Trophoblast cell (in vitro differentiated cells and primary cell): ENCODE measurements at regions not wholly inside any gene's neighbourhood (a gene's known extent, or its start where the extent isn't known, plus 50 kb on each side); places are given as distances from the start of the nearest gene placed in this dataset.

Experiments
- DNase-seq, 2 donors: peaks; one replicate each; pipeline ENCODE4 v3.0.0-alpha.2; 2016
- H2AFZ ChIP-seq: 2 replicates; pipeline ENCODE4 v1.6.1; 2013; ENCODE audit warnings: low read length, moderate library complexity, mild to moderate bottlenecking; ENCODE audit not compliant: insufficient read depth, poor library complexity
- H2AK5ac ChIP-seq: 2 replicates; pipeline ENCODE4 v1.6.1; 2013; ENCODE audit warnings: mild to moderate bottlenecking, low read length
- H2BK120ac ChIP-seq: 2 replicates; pipeline ENCODE4 v1.6.1; 2013; ENCODE audit warnings: low read length, mild to moderate bottlenecking, moderate library complexity; ENCODE audit not compliant: insufficient read depth, poor library complexity
- H2BK12ac ChIP-seq: 2 replicates; pipeline ENCODE4 v1.6.1; 2013; ENCODE audit warnings: mild to moderate bottlenecking, low read length, moderate library complexity
- H2BK5ac ChIP-seq: 2 replicates; pipeline ENCODE4 v1.6.1; 2013; ENCODE audit warnings: low read length, low read depth, moderate library complexity, mild to moderate bottlenecking; ENCODE audit not compliant: poor library complexity
- H3K14ac ChIP-seq: 2 replicates; pipeline ENCODE4 v1.6.1; 2013; ENCODE audit warnings: mild to moderate bottlenecking, low read length
- H3K18ac ChIP-seq: 2 replicates; pipeline ENCODE4 v1.6.1; 2013; ENCODE audit warnings: mild to moderate bottlenecking, low read length
- H3K23ac ChIP-seq: 2 replicates; pipeline ENCODE4 v1.6.1; 2013; ENCODE audit warnings: low read length
- H3K27ac ChIP-seq: 2 replicates; pipeline ENCODE4 v1.5.1; 2013; ENCODE audit warnings: low read depth, mild to moderate bottlenecking, inconsistent platforms, low read length, moderate library complexity
- H3K27me3 ChIP-seq: 2 replicates; pipeline ENCODE4 v1.6.1; 2013; ENCODE audit warnings: inconsistent platforms, mild to moderate bottlenecking, low read length, moderate library complexity; ENCODE audit not compliant: insufficient read depth
- H3K36me3 ChIP-seq, 2 experiments: 1 replicate in 1 of 2; 2 replicates in 1 of 2; pipeline ENCODE4 v1.6.1; 2013; ENCODE audit warnings: low read length in 2 of 2, mild to moderate bottlenecking in 2 of 2, moderate library complexity in 1 of 2; ENCODE audit not compliant: insufficient read depth in 2 of 2, control insufficient read depth in 1 of 2
- H3K4ac ChIP-seq: 2 replicates; pipeline ENCODE4 v1.6.1; 2013; ENCODE audit warnings: low read depth, mild to moderate bottlenecking, low read length, moderate library complexity
- H3K4me1 ChIP-seq, 2 experiments: 1 replicate in 1 of 2; 2 replicates in 1 of 2; pipeline ENCODE4 v1.6.1; 2013; ENCODE audit warnings: low read length in 2 of 2, mild to moderate bottlenecking in 2 of 2, moderate library complexity in 1 of 2; ENCODE audit not compliant: insufficient read depth in 2 of 2, control insufficient read depth in 1 of 2
- H3K4me2 ChIP-seq: 2 replicates; pipeline ENCODE4 v1.6.1; 2013; ENCODE audit warnings: inconsistent platforms, mild to moderate bottlenecking, low read length, moderate library complexity
- H3K4me3 ChIP-seq: 2 replicates; pipeline ENCODE4 v1.5.1; 2013; ENCODE audit warnings: mild to moderate bottlenecking, low read depth, low read length, inconsistent platforms
- H3K79me1 ChIP-seq: one replicate; pipeline ENCODE4 v1.6.1; 2013; ENCODE audit warnings: low read length
- H3K79me2 ChIP-seq: 2 replicates; pipeline ENCODE4 v1.6.1; 2013; ENCODE audit warnings: low read length, mild to moderate bottlenecking; ENCODE audit not compliant: control insufficient read depth, insufficient read depth, poor library complexity
- H3K9ac ChIP-seq: 2 replicates; pipeline ENCODE4 v1.6.1; 2013; ENCODE audit warnings: mild to moderate bottlenecking, low read length
- H3K9me3 ChIP-seq: 2 replicates; pipeline ENCODE4 v1.6.1; 2013; ENCODE audit warnings: low read depth, mild to moderate bottlenecking, control low read depth, inconsistent platforms, low read length; ENCODE audit not compliant: insufficient read depth
- H4K12ac ChIP-seq: 2 replicates; pipeline ENCODE4 v1.6.1; 2013; ENCODE audit warnings: low read depth, mild to moderate bottlenecking, low read length, moderate library complexity
- H4K8ac ChIP-seq: 2 replicates; pipeline ENCODE4 v1.6.1; 2013; ENCODE audit warnings: low read depth, mild to moderate bottlenecking, low read length, moderate library complexity
- H4K91ac ChIP-seq: one replicate; pipeline ENCODE4 v1.6.1; 2013; ENCODE audit warnings: low read depth, mild to moderate bottlenecking, low read length, moderate library complexity
- whole genome bisulfite sequencing: extraction: QIAGEN DNeasy Blood & Tissue Kit; methylation state at CpG from one replicate; pipeline ENCODE4 v1.1.7; 2013; ENCODE audit warnings: missing lambda C conversion rate; ENCODE audit not compliant: insufficient read length, insufficient coverage; ENCODE audit errors: extremely low coverage; 5-methylcytosine and 5-hydroxymethylcytosine counted together

DNA sequence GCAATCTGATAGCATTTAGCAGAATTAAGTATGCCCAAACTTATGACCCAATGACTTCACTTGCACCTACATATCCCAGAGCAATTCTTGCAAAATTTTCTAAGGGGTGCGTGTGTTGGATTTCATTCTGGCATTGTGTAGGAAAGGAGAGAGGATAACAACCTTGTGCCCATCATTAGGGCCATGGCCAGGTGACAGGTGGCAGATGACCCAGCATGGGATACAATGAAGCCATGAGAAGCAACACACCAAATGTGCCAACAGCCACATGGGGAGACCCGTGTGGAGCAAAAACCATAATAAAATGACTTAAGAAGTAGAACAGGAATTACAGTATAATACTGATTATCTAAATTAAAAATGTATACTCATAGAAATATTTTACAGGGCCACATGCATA, 166.9 kb upstream of the EPB41L3 start:
- no peak for DNase-seq

GRCh38 chr18:5710235-5710634, 166.4 kb upstream of the EPB41L3 start:
- Histone ChIP-seq H3K14ac (no peak overlapping the region), H3K4me3 (no peak overlapping the region), H3K27ac (no peak overlapping the region), H3K4me2 (no peak overlapping the region), H2BK120ac (no peak overlapping the region), H3K79me1 (no peaks in the 10 kb centered on the region), H3K9ac (no peak overlapping the region), H3K18ac (no peak overlapping the region), H2AK5ac (no peak overlapping the region), H3K4ac (no peak overlapping the region), H3K36me3 (no peaks in the 10 kb centered on the region), H2BK5ac (no peak overlapping the region), H3K27me3 (no peaks in the 10 kb centered on the region), H3K79me2 (no peaks in the 10 kb centered on the region), H4K91ac (no peak overlapping the region), H4K12ac (no peak overlapping the region), H3K4me1 (no peaks in the 10 kb centered on the region), H3K9me3 (peaks cover 2% of the 10 kb centered on the region), H2AFZ (no peak overlapping the region), H4K8ac (no peak overlapping the region), H3K23ac (no peak overlapping the region), H2BK12ac (no peak overlapping the region)
- no CpG with 5 or more reads among the region's 4 CpGs for WGBS
- DNase-seq = peak in 1 of 2 donors; percentile 12

More for the DNA sequence above, 166.9 kb upstream of the EPB41L3 start:
- Histone ChIP-seq H3K4me2 (no peak overlapping the region), H3K79me1 (no peaks in the 10 kb centered on the region), H3K18ac (no peak overlapping the region), H3K79me2 (no peaks in the 10 kb centered on the region), H2AFZ (no peak overlapping the region), H4K91ac (no peak overlapping the region), H2BK120ac (no peak overlapping the region), H3K36me3 (no peaks in the 10 kb centered on the region), H3K4me3 (no peak overlapping the region), H4K8ac (no peak overlapping the region), H4K12ac (no peak overlapping the region), H3K23ac (no peak overlapping the region), H3K4ac (no peak overlapping the region), H3K9me3 (no peaks in the 10 kb centered on the region), H3K27me3 (no peaks in the 10 kb centered on the region), H3K14ac (no peak overlapping the region), H2BK12ac (no peak overlapping the region), H3K27ac (no peak overlapping the region), H2AK5ac (no peak overlapping the region), H3K9ac (no peak overlapping the region), H2BK5ac (no peak overlapping the region), H3K4me1 (no peaks in the 10 kb centered on the region)
- no CpG with 5 or more reads among the region's 2 CpGs for WGBS

GRCh38 chr18:5709476-5710095, 165.8 kb upstream of the EPB41L3 start:
- Histone ChIP-seq H2BK5ac (no peak overlapping the region), H3K9ac (no peak overlapping the region), H3K4me3 (no peak overlapping the region), H3K4me1 (no peaks in the 10 kb centered on the region), H2AK5ac (no peak overlapping the region), H3K4ac (no peak overlapping the region), H3K14ac (no peak overlapping the region), H3K27ac (no peak overlapping the region), H3K23ac (no peak overlapping the region), H4K8ac (no peak overlapping the region), H3K79me1 (no peaks in the 10 kb centered on the region), H3K18ac (no peak overlapping the region), H2AFZ (no peak overlapping the region), H2BK120ac (no peak overlapping the region), H4K12ac (no peak overlapping the region), H4K91ac (no peak overlapping the region), H3K9me3 (peaks cover 2% of the 10 kb centered on the region), H3K27me3 (no peaks in the 10 kb centered on the region), H3K79me2 (no peaks in the 10 kb centered on the region), H3K36me3 (no peaks in the 10 kb centered on the region), H2BK12ac (no peak overlapping the region), H3K4me2 (no peak overlapping the region)
- no peak for DNase-seq
- no CpG with 5 or more reads among the region's 8 CpGs for WGBS

- Histone ChIP-seq H3K9me3 (peaks cover 2% of the 10 kb centered on the region), H2AK5ac (no peak overlapping the region), H3K79me2 (no peaks in the 10 kb centered on the region), H3K4me1 (no peaks in the 10 kb centered on the region), H3K23ac (no peak overlapping the region), H3K4ac (no peak overlapping the region), H2BK120ac (no peak overlapping the region), H3K4me2 (no peak overlapping the region), H3K27me3 (no peaks in the 10 kb centered on the region), H2AFZ (no peak overlapping the region), H3K18ac (no peak overlapping the region), H4K8ac (no peak overlapping the region), H3K27ac (no peak overlapping the region), H4K12ac (no peak overlapping the region), H2BK5ac (no peak overlapping the region), H4K91ac (no peak overlapping the region), H3K79me1 (no peaks in the 10 kb centered on the region), H3K36me3 (no peaks in the 10 kb centered on the region), H3K14ac (no peak overlapping the region), H2BK12ac (no peak overlapping the region), H3K9ac (no peak overlapping the region), H3K4me3 (no peak overlapping the region)
- WGBS = no CpG with 5 or more reads among the region's 3 CpGs
- peak; percentile 26 to 55 for DNase-seq
These were observed 163.8 kb upstream of the EPB41L3 start for GRCh38 chr18:5707586-5707985.
